ENCODE measurements at regions not wholly inside any gene's neighbourhood (a gene's known extent, or its start where the extent isn't known, plus 50 kb on each side); places are given as distances from the start of the nearest gene placed in this dataset.
"Not testable (repeated sequence)": the region's sequence is repeated elsewhere in the genome, so short reads cannot be mapped to it uniquely, and the experiment has no call there.

DNA sequence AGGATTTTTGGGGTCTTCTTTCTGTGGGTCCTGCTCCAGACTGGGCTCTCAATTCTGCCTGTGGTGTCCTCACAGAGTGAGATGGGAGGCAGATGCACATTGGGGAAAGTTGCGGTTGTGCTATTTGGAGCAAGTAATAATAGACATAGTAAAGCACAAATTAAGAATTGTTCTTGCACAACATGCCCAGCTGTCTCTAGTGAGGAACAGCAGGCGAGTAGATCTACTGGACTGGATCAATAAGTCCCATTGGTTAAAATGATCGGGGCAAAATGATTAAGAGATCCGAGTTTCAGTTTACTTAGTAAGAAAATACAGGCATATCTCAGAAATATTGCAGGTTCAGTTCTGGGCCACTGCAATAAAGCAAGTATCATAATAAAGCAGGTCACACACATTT is 448.3 kb upstream of the PROX1 start:
- in situ Hi-C loops (cut with HindIII; ENCODE audit: low sequenced_read_pairs), result no loop called here
- TF ChIP-seq, protein P1, sequence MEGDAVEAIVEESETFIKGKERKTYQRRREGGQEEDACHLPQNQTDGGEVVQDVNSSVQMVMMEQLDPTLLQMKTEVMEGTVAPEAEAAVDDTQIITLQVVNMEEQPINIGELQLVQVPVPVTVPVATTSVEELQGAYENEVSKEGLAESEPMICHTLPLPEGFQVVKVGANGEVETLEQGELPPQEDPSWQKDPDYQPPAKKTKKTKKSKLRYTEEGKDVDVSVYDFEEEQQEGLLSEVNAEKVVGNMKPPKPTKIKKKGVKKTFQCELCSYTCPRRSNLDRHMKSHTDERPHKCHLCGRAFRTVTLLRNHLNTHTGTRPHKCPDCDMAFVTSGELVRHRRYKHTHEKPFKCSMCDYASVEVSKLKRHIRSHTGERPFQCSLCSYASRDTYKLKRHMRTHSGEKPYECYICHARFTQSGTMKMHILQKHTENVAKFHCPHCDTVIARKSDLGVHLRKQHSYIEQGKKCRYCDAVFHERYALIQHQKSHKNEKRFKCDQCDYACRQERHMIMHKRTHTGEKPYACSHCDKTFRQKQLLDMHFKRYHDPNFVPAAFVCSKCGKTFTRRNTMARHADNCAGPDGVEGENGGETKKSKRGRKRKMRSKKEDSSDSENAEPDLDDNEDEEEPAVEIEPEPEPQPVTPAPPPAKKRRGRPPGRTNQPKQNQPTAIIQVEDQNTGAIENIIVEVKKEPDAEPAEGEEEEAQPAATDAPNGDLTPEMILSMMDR (IDR thresholded peaks at IDR 0.05; ENCODE audit: low read depth, low read length), result no peak
- no peak for DNase-seq (ENCODE audit: low read depth, low spot score)

DNA sequence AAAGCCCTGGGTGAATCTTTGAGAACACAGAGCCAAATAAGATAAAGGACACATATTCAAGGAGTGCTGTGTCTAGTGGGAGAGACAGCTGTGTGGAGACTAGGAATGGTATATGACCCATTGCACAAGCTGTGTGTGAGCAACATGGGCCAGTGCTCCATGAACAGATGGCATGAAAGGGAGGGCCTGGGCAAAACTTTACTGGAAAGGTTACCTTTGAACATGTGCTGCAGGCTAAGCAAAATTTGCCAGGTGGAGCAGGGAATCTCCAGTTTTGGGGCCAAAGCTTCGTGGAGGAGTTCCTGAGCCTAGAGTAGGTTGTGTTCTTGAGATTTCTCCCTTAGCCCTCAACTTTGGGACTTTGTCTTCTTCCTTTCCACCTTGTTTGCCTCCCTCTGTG is 446.1 kb upstream of the PROX1 start:
- TF ChIP-seq, protein P1 (IDR thresholded peaks at IDR 0.05; ENCODE audit: low read depth, low read length), result no peak
- no peak for DNase-seq (ENCODE audit: low read depth, low spot score)
- H3K4me3 ChIP-seq (ENCODE audit: low read depth, low read length), result no peak overlapping the region
- in situ Hi-C loops (cut with HindIII; ENCODE audit: low sequenced_read_pairs), result no loop called here

More for the DNA sequence above, 448.3 kb upstream of the PROX1 start:
- H3K4me3 ChIP-seq (ENCODE audit: low read depth, low read length), result no peak overlapping the region

DNA sequence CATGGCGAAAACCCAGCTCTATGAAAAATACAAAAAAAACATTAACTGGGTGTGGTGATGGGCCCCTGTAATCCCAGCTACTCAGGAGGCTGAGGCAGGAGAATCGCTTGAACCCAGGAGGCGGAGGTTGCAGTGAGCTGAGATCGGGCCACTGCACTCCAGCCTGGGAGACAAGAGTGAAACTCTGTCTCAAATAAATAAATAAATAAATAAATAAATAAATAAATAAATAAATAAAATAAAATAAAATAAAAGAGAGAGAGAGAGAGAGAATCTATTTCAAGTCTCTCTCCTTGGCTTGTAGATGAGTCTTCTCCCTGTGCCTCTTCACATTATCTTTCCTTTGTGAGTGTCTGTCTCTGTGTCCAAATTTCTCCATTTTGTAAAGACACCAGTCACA is 442.6 kb upstream of the PROX1 start:
- H3K4me3 ChIP-seq (ENCODE audit: low read depth, low read length); in situ Hi-C loops (cut with HindIII; ENCODE audit: low sequenced_read_pairs); DNase-seq (ENCODE audit: low read depth, low spot score): not testable (repeated sequence)

DNA sequence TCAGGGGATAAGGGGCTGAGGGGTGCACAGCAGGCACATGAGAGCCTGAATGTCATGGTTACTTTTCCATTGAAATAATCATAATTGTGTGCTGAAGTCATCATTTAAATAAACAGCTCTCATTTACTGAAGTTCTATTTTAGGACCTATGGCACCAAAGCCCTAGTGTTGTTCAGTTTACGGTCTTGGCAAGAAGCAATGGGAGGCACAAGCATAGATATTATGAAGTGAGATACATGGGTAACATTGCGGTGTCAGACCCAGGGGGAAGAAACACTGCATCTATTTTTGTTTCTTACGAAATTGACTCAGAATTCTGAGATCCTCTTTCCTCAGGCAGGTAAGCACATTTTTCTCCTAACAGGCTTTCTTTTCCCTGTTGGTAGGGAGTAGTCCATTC is 437.8 kb upstream of the PROX1 start:
- no peak overlapping the region for H3K4me3 ChIP-seq (ENCODE audit: low read depth, low read length)
- in situ Hi-C loops (cut with HindIII; ENCODE audit: low sequenced_read_pairs), result no loop called here
- no peak for DNase-seq (ENCODE audit: low read depth, low spot score)
- TF ChIP-seq, protein P1 (IDR thresholded peaks at IDR 0.05; ENCODE audit: low read depth, low read length), result no peak

DNA sequence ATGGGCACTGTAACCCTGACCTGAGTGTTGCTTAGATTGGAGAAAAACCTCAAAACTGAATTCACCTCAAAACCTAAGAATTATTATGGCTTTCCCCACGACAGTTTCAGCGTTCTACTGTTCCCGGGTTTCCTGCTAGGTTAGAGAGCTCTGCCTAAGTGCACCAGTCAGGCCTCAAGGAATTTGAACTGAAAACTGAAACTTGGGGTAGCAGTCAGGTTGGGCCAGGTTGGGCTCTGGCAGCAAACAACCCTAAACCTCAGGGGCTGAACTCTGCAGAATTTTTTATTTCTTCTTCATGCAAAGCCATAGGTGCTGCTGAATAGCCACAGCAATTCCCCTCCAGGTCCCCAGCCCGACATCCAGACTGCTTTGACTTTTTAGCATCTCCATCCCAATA is 437.0 kb upstream of the PROX1 start:
- TF ChIP-seq, protein P1 (IDR thresholded peaks at IDR 0.05; ENCODE audit: low read depth, low read length), result no peak
- in situ Hi-C loops (cut with HindIII; ENCODE audit: low sequenced_read_pairs), result no loop called here
- no peak for DNase-seq (ENCODE audit: low read depth, low spot score)

DNA sequence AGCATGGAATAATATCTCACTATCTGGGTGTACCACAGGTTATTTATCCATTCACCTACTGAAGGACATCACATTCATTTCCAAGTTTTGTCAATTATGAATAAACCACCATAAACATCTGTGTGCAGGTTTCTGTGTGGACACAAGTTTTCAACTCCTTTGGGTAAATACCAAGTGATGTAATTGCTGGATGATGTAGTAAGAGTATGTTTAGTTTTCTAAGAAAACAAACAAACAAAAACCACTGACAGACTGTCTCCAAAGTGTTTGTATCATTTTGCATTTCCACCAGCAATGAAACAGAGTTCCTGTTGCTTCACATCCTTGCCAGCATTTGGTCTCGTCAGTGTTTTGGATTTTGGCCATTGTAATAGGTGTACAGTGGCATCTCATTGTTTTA is 435.7 kb upstream of the PROX1 start:
- DNase-seq (ENCODE audit: low read depth, low spot score), result no peak
- TF ChIP-seq, protein P1 (IDR thresholded peaks at IDR 0.05; ENCODE audit: low read depth, low read length), result no peak
- no peak overlapping the region for H3K4me3 ChIP-seq (ENCODE audit: low read depth, low read length)
- in situ Hi-C loops (cut with HindIII; ENCODE audit: low sequenced_read_pairs), result no loop called here

More for the DNA sequence above, 437.0 kb upstream of the PROX1 start:
- no peak overlapping the region for H3K4me3 ChIP-seq (ENCODE audit: low read depth, low read length)

DNA sequence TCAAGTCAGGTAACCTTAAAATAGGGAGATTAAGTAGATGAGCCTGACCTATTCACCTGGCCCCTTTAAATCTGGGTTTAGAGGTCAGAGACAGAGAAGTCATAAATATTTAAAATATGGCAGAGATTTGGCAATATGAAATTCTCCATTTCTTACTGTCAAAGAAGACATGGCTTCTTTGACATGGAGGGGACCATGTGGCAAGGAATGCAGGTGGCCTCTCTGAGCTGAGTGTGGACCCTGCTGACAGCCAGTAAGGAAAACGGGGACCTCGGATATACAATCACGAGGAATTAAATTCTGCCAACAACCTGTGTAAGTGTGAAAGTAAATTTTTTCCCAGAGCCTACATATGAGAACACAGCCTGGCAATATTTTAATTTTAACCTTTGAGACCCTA is 427.5 kb upstream of the PROX1 start:
- in situ Hi-C loops (cut with HindIII; ENCODE audit: low sequenced_read_pairs), result no loop called here
- TF ChIP-seq, protein P1 (IDR thresholded peaks at IDR 0.05; ENCODE audit: low read depth, low read length), result no peak
- H3K4me3 ChIP-seq (ENCODE audit: low read depth, low read length), result no peak overlapping the region
- DNase-seq (ENCODE audit: low read depth, low spot score), result no peak
